GM06990 (cell line): ENCODE measurements at regions not wholly inside any gene's neighbourhood (a gene's known extent, or its start where the extent isn't known, plus 50 kb on each side); places are given as distances from the start of the nearest gene placed in this dataset.

Experiments used
- DNase-seq: peaks from one replicate; pipeline ENCODE4 v3.0.0-alpha.2; 2011; ENCODE audit not compliant: insufficient read length; ENCODE audit errors: extremely low read depth
- H3K27me3 ChIP-seq: replicated peaks from 2 replicates; pipeline ENCODE4 v1.6.0; 2011; ENCODE audit warnings: low read length; ENCODE audit not compliant: control insufficient read depth, insufficient read depth
- H3K36me3 ChIP-seq: 2 replicates; pipeline ENCODE4 v1.5.1; 2011; ENCODE audit warnings: low read length; ENCODE audit not compliant: control insufficient read depth, insufficient read depth
- H3K4me3 ChIP-seq: replicated peaks from 2 replicates; pipeline ENCODE4 v1.5.1; 2011; ENCODE audit warnings: low read depth, mild to moderate bottlenecking, control low read depth, low read length
- CTCF ChIP-seq: IDR thresholded peaks from 2 replicates; pipeline ENCODE4 v1.5.1; 2011; ENCODE audit warnings: low read length, control low read depth, mild to moderate bottlenecking, inconsistent platforms; ENCODE audit not compliant: insufficient read depth, poor library complexity, severe bottlenecking

- no peaks in the 10 kb centered on the region for H3K36me3 ChIP-seq
- no peak for TF ChIP-seq CTCF
- no peaks in the 10 kb centered on the region for H3K27me3 ChIP-seq
- DNase-seq, result no peak
- no peak overlapping the region for H3K4me3 ChIP-seq
Observed at GRCh38 chr2:129337076-129337475, 642.4 kb upstream of the RAB6C start.

- H3K4me3 ChIP-seq, result no peak overlapping the region
- no peaks in the 10 kb centered on the region for H3K27me3 ChIP-seq
- H3K36me3 ChIP-seq, result no peaks in the 10 kb centered on the region
- no peak for DNase-seq
- TF ChIP-seq CTCF, result no peak
Observed at GRCh38 chr2:129345540-129345939, 633.9 kb upstream of the RAB6C start.

- DNase-seq, result peak; percentile 80
- Histone ChIP-seq H3K4me3 (peak overlapping the region; percentile 41), H3K27me3 (no peaks in the 10 kb centered on the region), H3K36me3 (no peaks in the 10 kb centered on the region)
- TF ChIP-seq CTCF, result no peak
Observed at GRCh38 chr2:129347486-129348217, 631.8 kb upstream of the RAB6C start.

- no peak for TF ChIP-seq CTCF
- H3K4me3 ChIP-seq, result no peak overlapping the region
Observed at GRCh38 chr2:129354631-129355030, 624.8 kb upstream of the RAB6C start.

GRCh38 chr2:129361688-129362087, 617.8 kb upstream of the RAB6C start:
- Histone ChIP-seq H3K27me3 (no peaks in the 10 kb centered on the region), H3K4me3 (no peak overlapping the region), H3K36me3 (no peaks in the 10 kb centered on the region)
- no peak for DNase-seq
- no peak for TF ChIP-seq CTCF

More at GRCh38 chr2:129354631-129355030, 624.8 kb upstream of the RAB6C start:
- H3K36me3 ChIP-seq, result no peaks in the 10 kb centered on the region
- H3K27me3 ChIP-seq, result no peaks in the 10 kb centered on the region
- no peak for DNase-seq
